HEK293 (cell line): ENCODE measurements at regions not wholly inside any gene's neighbourhood (a gene's known extent, or its start where the extent isn't known, plus 50 kb on each side); places are given as distances from the start of the nearest gene placed in this dataset.

Source experiments
- CTCF ChIA-PET: fragments of 350-600 bp; formaldehyde crosslinking; extraction: SDS; loops from one replicate; lab custom pipeline; 2021; ENCODE audit warnings: antibody characterized with exemption; lab: Yijun Ruan, JAX
- POLR2A ChIA-PET: fragments of 300-600 bp; formaldehyde crosslinking; extraction: SDS; loops from one replicate; lab custom pipeline; 2020; ENCODE audit warnings: antibody characterized with exemption, inconsistent platforms; lab: Yijun Ruan, JAX
- H3K27ac ChIP-seq: fragments of 200-500 bp; sonication (Bioruptor generic); 2 replicates; pipeline ENCODE4 v1.5.1; 2014; ENCODE audit warnings: low read depth, low read length, control low read depth, inconsistent platforms; ENCODE audit errors: extremely low read depth
- H3K36me3 ChIP-seq, 2 experiments: fragments of 200-500 bp in 1 of 2; sonication (Bioruptor generic) in 1 of 2; 1 replicate in 1 of 2; 2 replicates in 1 of 2; pipeline ENCODE4 v1.5.1; 2014 to 2017; ENCODE audit warnings: inconsistent platforms in 2 of 2, low read length in 2 of 2; ENCODE audit not compliant: control insufficient read depth in 2 of 2, insufficient read depth in 1 of 2
- H3K4me1 ChIP-seq: fragments of 200-500 bp; sonication (Bioruptor generic); 2 replicates; pipeline ENCODE4 v1.5.1; 2014; ENCODE audit warnings: mild to moderate bottlenecking, low read length, inconsistent platforms; ENCODE audit not compliant: control insufficient read depth, insufficient read depth
- H3K4me3 ChIP-seq: 2 replicates; pipeline ENCODE4 v1.5.1; 2011; ENCODE audit warnings: low read depth, mild to moderate bottlenecking, control low read depth, low read length, moderate library complexity
- H3K9me3 ChIP-seq: fragments of 200-500 bp; sonication (Bioruptor generic); 2 replicates; pipeline ENCODE4 v1.5.1; 2014; ENCODE audit warnings: low read depth, low read length, inconsistent platforms; ENCODE audit not compliant: control insufficient read depth, insufficient read depth
- GFI1B ChIP-seq: fragments of 450-650 bp; formaldehyde crosslinking; IDR thresholded peaks from 2 replicates; pipeline ENCODE4 v1.5.1; 2016; ENCODE audit warnings: missing biosample characterization, missing genetic modification characterization
- KLF16 ChIP-seq: fragments of 450-650 bp; formaldehyde crosslinking; IDR thresholded peaks from 2 replicates; pipeline ENCODE4 v1.5.1; 2017; ENCODE audit warnings: missing biosample characterization, missing genetic modification characterization
- KLF9 ChIP-seq: fragments of 450-650 bp; formaldehyde crosslinking; IDR thresholded peaks from 2 replicates; pipeline ENCODE4 v1.5.1; 2016; ENCODE audit warnings: missing biosample characterization, missing genetic modification characterization, low read depth
- SCRT2 ChIP-seq: fragments of 450-650 bp; formaldehyde crosslinking; IDR thresholded peaks from 2 replicates; pipeline ENCODE4 v1.5.1; 2016; ENCODE audit warnings: missing biosample characterization, missing genetic modification characterization
- TRIM28 ChIP-seq: IDR thresholded peaks from 2 replicates; pipeline ENCODE4 v1.6.1; 2011; ENCODE audit warnings: low read length, control low read depth, borderline replicate concordance
- ZBTB21 ChIP-seq: fragments of 450-650 bp; formaldehyde crosslinking; IDR thresholded peaks from 2 replicates; pipeline ENCODE4 v1.5.1; 2017; ENCODE audit warnings: missing biosample characterization, missing genetic modification characterization
- ZIC2 ChIP-seq: fragments of 450-650 bp; formaldehyde crosslinking; IDR thresholded peaks from 2 replicates; pipeline ENCODE4 v1.5.1; 2016; ENCODE audit warnings: missing biosample characterization, missing genetic modification characterization
- ZNF2 ChIP-seq: fragments of 450-650 bp; formaldehyde crosslinking; IDR thresholded peaks from 2 replicates; pipeline ENCODE4 v1.5.1; 2016; ENCODE audit warnings: missing biosample characterization, missing genetic modification characterization
- ZNF239 ChIP-seq: fragments of 450-650 bp; formaldehyde crosslinking; IDR thresholded peaks from 2 replicates; pipeline ENCODE4 v1.5.1; 2016; ENCODE audit warnings: missing biosample characterization, missing genetic modification characterization
- ZNF555 ChIP-seq: fragments of 450-650 bp; formaldehyde crosslinking; conservative IDR thresholded peaks from 2 replicates; pipeline ENCODE4 v1.5.1; 2017; ENCODE audit warnings: missing biosample characterization, mild to moderate bottlenecking, missing genetic modification characterization, inconsistent platforms
- ZNF558 ChIP-seq: fragments of 450-650 bp; formaldehyde crosslinking; IDR thresholded peaks from 2 replicates; pipeline ENCODE4 v1.5.1; 2016; ENCODE audit warnings: missing biosample characterization, missing genetic modification characterization
- ZNF610 ChIP-seq: fragments of 450-650 bp; formaldehyde crosslinking; IDR thresholded peaks from 2 replicates; pipeline ENCODE4 v1.5.1; 2016; ENCODE audit warnings: missing biosample characterization, missing genetic modification characterization, borderline replicate concordance
- TF ChIP-seq, protein P1 (sequence below): fragments of 450-650 bp; formaldehyde crosslinking; IDR thresholded peaks from 2 replicates; pipeline ENCODE4 v1.5.1; 2016; ENCODE audit warnings: missing biosample characterization, missing genetic modification characterization
- TF ChIP-seq, protein P2 (sequence below): fragments of 450-650 bp; formaldehyde crosslinking; IDR thresholded peaks from 2 replicates; pipeline ENCODE4 v1.5.1; 2016; ENCODE audit warnings: missing biosample characterization, missing genetic modification characterization
- TF ChIP-seq, protein P3 (sequence below): fragments of 450-650 bp; formaldehyde crosslinking; IDR thresholded peaks from 2 replicates; pipeline ENCODE4 v1.5.1; 2016; ENCODE audit warnings: missing biosample characterization, missing genetic modification characterization, borderline replicate concordance
- TF ChIP-seq, protein P4 (sequence below): fragments of 450-650 bp; formaldehyde crosslinking; IDR thresholded peaks from 2 replicates; pipeline ENCODE4 v1.5.0; 2017; ENCODE audit warnings: missing biosample characterization, missing genetic modification characterization, borderline replicate concordance
- TF ChIP-seq, protein P5 (sequence below): fragments of 450-650 bp; formaldehyde crosslinking; conservative IDR thresholded peaks from 2 replicates; pipeline ENCODE4 v1.5.1; 2016; ENCODE audit warnings: low read depth, missing biosample characterization, missing genetic modification characterization

DNA sequence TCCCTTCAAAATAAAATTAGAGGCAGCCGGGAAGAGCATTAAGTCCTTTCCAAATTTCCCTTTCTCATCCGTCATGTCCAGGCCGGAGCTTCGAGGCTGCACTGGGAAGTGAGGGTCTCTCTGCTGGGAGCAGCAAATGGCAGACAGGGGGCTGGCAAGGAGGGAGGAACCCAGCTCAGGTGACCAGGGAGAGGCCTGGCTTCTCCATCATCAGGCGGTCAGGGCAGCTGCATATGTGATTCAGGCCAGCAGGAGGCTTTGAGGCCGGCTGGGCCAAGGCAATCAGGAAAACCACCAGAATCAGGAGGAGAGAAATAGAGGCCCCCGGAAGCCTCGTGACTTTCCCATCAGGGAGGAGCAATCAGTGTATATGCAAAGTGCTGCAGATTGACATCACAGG is 85.0 kb upstream of the RPL38 start:
- TF ChIP-seq, protein P1, sequence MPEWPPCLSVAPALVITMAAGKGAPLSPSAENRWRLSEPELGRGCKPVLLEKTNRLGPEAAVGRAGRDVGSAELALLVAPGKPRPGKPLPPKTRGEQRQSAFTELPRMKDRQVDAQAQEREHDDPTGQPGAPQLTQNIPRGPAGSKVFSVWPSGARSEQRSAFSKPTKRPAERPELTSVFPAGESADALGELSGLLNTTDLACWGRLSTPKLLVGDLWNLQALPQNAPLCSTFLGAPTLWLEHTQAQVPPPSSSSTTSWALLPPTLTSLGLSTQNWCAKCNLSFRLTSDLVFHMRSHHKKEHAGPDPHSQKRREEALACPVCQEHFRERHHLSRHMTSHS (tag by site-specific recombination), result no peak
- no peak for TF ChIP-seq ZNF239
- TF ChIP-seq ZIC2, result 0 out of 2 replicates have a peak, but pooled peaks have one; percentile 27
- TF ChIP-seq GFI1B, result no peak
- H3K27ac ChIP-seq, result no peak overlapping the region
- POLR2A ChIA-PET, result no interaction called here
- CTCF ChIA-PET, result interaction anchor here (0.6 to 5.9 kb wide), 7 partner anchors 9 to 1557 kb away, joined by 3 to 23 read pairs (median 3); no protein-coding TSS in a partner anchor
- no peaks in the 10 kb centered on the region for H3K36me3 ChIP-seq
- no peaks in the 10 kb centered on the region for H3K9me3 ChIP-seq
- no peak overlapping the region for H3K4me3 ChIP-seq
- no peaks in the 10 kb centered on the region for H3K4me1 ChIP-seq

DNA sequence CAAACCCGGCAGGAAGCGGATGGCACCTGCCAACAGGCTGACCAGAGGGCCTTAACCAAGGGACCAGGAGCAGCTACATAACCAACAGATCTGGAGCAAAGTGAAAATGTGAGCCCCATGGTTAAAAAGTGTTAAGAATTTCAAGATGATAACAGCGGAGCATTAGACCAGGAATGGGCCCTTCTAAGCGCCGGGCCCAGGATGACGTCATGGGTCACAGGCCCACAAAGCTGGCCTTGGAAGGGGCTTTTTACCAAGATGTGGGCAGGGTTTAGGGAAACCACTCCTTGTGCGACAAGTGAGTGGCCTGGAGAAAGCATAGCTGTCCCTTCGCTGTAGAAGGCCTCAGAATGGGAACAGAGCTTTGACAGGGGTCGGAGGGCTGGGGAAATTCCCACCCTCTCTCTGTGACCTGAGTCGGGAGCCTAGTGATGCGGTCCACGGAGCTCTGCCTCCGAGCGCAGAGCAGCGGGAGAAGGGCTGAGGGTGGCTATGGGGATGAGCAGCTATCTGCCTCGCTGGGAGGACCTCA is 84.4 kb upstream of the RPL38 start:
- Histone ChIP-seq H3K9me3 (no peaks in the 10 kb centered on the region), H3K4me3 (no peak overlapping the region), H3K27ac (no peak overlapping the region), H3K4me1 (no peaks in the 10 kb centered on the region), H3K36me3 (no peaks in the 10 kb centered on the region)
- no peak for TF ChIP-seq KLF9
- TF ChIP-seq SCRT2 (tag by site-specific recombination), result 0 out of 2 replicates have a peak, but pooled peaks have one; percentile 19
- ChIA-PET CTCF (interaction anchor here (0.6 to 5.9 kb wide), 4 partner anchors 29 to 1558 kb away, joined by 3 to 23 read pairs (median 8); no protein-coding TSS in a partner anchor), POLR2A (interaction anchor here (0.5 kb wide), 1 partner anchor 87 kb away, joined by 4 read pairs; no protein-coding TSS in a partner anchor)

DNA sequence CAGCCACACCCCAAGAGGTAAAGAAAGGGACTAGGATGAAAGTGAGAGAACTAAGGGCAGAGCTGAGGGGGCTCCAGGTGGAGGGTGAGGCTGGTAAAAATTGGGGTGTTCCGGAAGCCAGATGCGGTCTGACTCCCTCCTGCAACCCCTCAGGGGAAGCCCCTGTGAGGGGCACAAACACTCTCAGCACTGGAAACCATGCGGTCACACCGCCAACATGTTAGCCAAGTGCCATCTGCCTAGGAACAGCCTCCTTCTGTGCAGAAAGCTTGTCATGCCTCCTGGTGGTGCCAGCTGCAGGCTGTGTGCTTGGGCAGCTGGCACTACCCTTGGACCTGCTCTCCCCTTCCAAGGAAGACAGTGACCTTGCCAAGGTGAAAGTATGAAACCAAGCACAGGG is 83.5 kb upstream of the RPL38 start:
- Histone ChIP-seq H3K4me1 (no peaks in the 10 kb centered on the region), H3K27ac (no peak overlapping the region), H3K9me3 (no peaks in the 10 kb centered on the region), H3K36me3 (no peaks in the 10 kb centered on the region), H3K4me3 (no peak overlapping the region)
- CTCF ChIA-PET, result interaction anchor here (0.7 to 5.9 kb wide), 2 partner anchors 80 kb away, joined by 3 to 23 read pairs; no protein-coding TSS in a partner anchor
- POLR2A ChIA-PET, result no interaction called here
- TF ChIP-seq KLF16 (tag by site-specific recombination), result no peak
- TF ChIP-seq, protein P2, sequence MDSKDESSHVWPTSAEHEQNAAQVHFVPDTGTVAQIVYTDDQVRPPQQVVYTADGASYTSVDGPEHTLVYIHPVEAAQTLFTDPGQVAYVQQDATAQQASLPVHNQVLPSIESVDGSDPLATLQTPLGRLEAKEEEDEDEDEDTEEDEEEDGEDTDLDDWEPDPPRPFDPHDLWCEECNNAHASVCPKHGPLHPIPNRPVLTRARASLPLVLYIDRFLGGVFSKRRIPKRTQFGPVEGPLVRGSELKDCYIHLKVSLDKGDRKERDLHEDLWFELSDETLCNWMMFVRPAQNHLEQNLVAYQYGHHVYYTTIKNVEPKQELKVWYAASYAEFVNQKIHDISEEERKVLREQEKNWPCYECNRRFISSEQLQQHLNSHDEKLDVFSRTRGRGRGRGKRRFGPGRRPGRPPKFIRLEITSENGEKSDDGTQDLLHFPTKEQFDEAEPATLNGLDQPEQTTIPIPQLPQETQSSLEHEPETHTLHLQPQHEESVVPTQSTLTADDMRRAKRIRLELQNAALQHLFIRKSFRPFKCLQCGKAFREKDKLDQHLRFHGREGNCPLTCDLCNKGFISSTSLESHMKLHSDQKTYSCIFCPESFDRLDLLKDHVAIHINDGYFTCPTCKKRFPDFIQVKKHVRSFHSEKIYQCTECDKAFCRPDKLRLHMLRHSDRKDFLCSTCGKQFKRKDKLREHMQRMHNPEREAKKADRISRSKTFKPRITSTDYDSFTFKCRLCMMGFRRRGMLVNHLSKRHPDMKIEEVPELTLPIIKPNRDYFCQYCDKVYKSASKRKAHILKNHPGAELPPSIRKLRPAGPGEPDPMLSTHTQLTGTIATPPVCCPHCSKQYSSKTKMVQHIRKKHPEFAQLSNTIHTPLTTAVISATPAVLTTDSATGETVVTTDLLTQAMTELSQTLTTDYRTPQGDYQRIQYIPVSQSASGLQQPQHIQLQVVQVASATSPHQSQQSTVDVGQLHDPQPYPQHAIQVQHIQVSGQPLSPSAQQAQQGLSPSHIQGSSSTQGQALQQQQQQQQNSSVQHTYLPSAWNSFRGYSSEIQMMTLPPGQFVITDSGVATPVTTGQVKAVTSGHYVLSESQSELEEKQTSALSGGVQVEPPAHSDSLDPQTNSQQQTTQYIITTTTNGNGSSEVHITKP (tag by site-specific recombination), result no peak
- no peak for TF ChIP-seq ZNF555
- no peak for TF ChIP-seq ZNF2
- no peak for TF ChIP-seq ZNF610
- no peak for TF ChIP-seq ZNF558
- TF ChIP-seq, protein P3, sequence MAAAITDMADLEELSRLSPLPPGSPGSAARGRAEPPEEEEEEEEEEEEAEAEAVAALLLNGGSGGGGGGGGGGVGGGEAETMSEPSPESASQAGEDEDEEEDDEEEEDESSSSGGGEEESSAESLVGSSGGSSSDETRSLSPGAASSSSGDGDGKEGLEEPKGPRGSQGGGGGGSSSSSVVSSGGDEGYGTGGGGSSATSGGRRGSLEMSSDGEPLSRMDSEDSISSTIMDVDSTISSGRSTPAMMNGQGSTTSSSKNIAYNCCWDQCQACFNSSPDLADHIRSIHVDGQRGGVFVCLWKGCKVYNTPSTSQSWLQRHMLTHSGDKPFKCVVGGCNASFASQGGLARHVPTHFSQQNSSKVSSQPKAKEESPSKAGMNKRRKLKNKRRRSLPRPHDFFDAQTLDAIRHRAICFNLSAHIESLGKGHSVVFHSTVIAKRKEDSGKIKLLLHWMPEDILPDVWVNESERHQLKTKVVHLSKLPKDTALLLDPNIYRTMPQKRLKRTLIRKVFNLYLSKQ (tag by site-specific recombination), result no peak
- TF ChIP-seq, protein P4, sequence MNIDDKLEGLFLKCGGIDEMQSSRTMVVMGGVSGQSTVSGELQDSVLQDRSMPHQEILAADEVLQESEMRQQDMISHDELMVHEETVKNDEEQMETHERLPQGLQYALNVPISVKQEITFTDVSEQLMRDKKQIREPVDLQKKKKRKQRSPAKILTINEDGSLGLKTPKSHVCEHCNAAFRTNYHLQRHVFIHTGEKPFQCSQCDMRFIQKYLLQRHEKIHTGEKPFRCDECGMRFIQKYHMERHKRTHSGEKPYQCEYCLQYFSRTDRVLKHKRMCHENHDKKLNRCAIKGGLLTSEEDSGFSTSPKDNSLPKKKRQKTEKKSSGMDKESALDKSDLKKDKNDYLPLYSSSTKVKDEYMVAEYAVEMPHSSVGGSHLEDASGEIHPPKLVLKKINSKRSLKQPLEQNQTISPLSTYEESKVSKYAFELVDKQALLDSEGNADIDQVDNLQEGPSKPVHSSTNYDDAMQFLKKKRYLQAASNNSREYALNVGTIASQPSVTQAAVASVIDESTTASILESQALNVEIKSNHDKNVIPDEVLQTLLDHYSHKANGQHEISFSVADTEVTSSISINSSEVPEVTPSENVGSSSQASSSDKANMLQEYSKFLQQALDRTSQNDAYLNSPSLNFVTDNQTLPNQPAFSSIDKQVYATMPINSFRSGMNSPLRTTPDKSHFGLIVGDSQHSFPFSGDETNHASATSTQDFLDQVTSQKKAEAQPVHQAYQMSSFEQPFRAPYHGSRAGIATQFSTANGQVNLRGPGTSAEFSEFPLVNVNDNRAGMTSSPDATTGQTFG (tag by site-specific recombination), result no peak
- no peak for TF ChIP-seq TRIM28
- TF ChIP-seq ZBTB21, result no peak
- TF ChIP-seq, protein P5, sequence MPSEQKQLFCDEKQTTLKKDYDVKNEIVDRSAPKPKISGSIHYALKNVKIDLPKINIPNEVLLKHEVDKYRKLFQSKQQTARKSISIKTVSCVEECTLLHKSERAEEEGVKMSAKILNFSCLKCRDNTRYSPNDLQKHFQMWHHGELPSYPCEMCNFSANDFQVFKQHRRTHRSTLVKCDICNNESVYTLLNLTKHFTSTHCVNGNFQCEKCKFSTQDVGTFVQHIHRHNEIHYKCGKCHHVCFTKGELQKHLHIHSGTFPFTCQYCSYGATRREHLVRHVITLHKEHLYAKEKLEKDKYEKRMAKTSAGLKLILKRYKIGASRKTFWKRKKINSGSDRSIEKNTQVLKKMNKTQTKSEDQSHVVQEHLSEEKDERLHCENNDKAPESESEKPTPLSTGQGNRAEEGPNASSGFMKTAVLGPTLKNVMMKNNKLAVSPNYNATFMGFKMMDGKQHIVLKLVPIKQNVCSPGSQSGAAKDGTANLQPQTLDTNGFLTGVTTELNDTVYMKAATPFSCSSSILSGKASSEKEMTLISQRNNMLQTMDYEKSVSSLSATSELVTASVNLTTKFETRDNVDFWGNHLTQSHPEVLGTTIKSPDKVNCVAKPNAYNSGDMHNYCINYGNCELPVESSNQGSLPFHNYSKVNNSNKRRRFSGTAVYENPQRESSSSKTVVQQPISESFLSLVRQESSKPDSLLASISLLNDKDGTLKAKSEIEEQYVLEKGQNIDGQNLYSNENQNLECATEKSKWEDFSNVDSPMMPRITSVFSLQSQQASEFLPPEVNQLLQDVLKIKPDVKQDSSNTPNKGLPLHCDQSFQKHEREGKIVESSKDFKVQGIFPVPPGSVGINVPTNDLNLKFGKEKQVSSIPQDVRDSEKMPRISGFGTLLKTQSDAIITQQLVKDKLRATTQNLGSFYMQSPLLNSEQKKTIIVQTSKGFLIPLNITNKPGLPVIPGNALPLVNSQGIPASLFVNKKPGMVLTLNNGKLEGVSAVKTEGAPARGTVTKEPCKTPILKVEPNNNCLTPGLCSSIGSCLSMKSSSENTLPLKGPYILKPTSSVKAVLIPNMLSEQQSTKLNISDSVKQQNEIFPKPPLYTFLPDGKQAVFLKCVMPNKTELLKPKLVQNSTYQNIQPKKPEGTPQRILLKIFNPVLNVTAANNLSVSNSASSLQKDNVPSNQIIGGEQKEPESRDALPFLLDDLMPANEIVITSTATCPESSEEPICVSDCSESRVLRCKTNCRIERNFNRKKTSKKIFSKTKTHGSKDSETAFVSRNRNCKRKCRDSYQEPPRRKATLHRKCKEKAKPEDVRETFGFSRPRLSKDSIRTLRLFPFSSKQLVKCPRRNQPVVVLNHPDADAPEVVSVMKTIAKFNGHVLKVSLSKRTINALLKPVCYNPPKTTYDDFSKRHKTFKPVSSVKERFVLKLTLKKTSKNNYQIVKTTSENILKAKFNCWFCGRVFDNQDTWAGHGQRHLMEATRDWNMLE (tag by site-specific recombination), result no peak
